Tibial artery (tissue), 4 donors: ENCODE measurements at regions not wholly inside any gene's neighbourhood (a gene's known extent, or its start where the extent isn't known, plus 50 kb on each side); places are given as distances from the start of the nearest gene placed in this dataset.

Experiments
- DNase-seq, 2 donors: peaks; one replicate each; pipeline ENCODE4 v3.0.0-alpha.2; 2019
- H3K27ac ChIP-seq, 2 donors: fragments of 200-600 bp; sonication (generic) in 1 of 2; 1 replicate in 1 of 2; 2 replicates in 1 of 2; pipeline ENCODE4 v1.5.1; 2018 to 2019; ENCODE audit warnings: mild to moderate bottlenecking in 1 of 2
- H3K27me3 ChIP-seq, 2 donors: fragments of 200-600 bp; sonication (generic) in 1 of 2; one replicate each; pipeline versions ENCODE4 v1.5.1 to v1.6.0; 2016 to 2019
- H3K36me3 ChIP-seq, 3 donors: fragments of 200-600 bp; sonication (generic) in 2 of 3; one replicate each; pipeline ENCODE4 v1.5.1; 2016 to 2019; ENCODE audit warnings: mild to moderate bottlenecking in 2 of 3
- H3K4me1 ChIP-seq, 4 donors: fragments of 200-600 bp; sonication (generic) in 2 of 4; 1 replicate in 3 of 4; 2 replicates in 1 of 4; pipeline ENCODE4 v1.5.1; 2016 to 2019
- H3K4me3 ChIP-seq, 2 donors: fragments of 200-600 bp; sonication (generic) in 1 of 2; 1 replicate in 1 of 2; 2 replicates in 1 of 2; pipeline ENCODE4 v1.5.1; 2018 to 2019; ENCODE audit warnings: mild to moderate bottlenecking in 2 of 2
- H3K9me3 ChIP-seq, 3 donors: fragments of 200-600 bp; sonication (generic) in 1 of 3; one replicate each; pipeline ENCODE4 v1.5.1; 2016 to 2019
- CTCF ChIP-seq, 2 experiments: fragments of 200-600 bp in 1 of 2; fragments of 450-650 bp in 1 of 2; IDR thresholded peaks; one replicate each; pipeline ENCODE4 v1.5.1; 2017 to 2019; ENCODE audit warnings: antibody characterized with exemption in 2 of 2, mild to moderate bottlenecking in 1 of 2, moderate library complexity in 1 of 2
- intact Hi-C: fragments of 100-400 bp; cut with DNase I; formaldehyde crosslinking; loops from one replicate; pipeline ENCODE4 v1.15.0; 2023; ENCODE audit warnings: low total_unique reads

GRCh38 chr1:189644970-189645369 is 832.7 kb downstream of the BRINP3 start:
- intact Hi-C loops, result no loop called here
- Histone ChIP-seq H3K4me3 (no peak overlapping the region), H3K9me3 (no peaks in the 10 kb centered on the region), H3K27me3 (no peaks in the 10 kb centered on the region), H3K27ac (no peak overlapping the region), H3K4me1 (no peaks in the 10 kb centered on the region), H3K36me3 (no peaks in the 10 kb centered on the region)
- TF ChIP-seq CTCF (IDR thresholded peaks at IDR 0.05), result no peak
- no peak for DNase-seq

DNA sequence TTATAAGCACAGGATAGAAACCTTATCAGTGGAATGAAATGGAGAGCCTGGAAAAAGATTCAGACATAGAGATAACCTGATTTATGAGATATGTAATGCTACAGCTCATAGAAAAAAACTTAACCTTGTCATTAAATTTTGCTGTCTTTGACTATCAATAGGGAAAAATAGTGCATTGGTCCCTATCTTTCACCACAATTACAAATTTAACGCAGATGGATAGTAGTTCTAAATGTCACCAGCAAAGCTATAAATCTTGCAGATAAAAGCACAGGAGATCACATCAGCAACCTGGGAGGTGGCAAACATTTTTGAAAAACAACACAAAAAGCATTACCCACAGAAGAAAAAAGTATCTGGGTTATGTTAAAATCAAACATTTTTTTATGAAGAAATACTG is 831.6 kb downstream of the BRINP3 start:
- Histone ChIP-seq H3K36me3 (no peaks in the 10 kb centered on the region), H3K9me3 (no peaks in the 10 kb centered on the region), H3K27me3 (no peaks in the 10 kb centered on the region), H3K4me3 (no peak overlapping the region), H3K27ac (no peak overlapping the region), H3K4me1 (no peaks in the 10 kb centered on the region)
- intact Hi-C loops, result no loop called here
- no peak for DNase-seq
- TF ChIP-seq CTCF (IDR thresholded peaks at IDR 0.05), result no peak

DNA sequence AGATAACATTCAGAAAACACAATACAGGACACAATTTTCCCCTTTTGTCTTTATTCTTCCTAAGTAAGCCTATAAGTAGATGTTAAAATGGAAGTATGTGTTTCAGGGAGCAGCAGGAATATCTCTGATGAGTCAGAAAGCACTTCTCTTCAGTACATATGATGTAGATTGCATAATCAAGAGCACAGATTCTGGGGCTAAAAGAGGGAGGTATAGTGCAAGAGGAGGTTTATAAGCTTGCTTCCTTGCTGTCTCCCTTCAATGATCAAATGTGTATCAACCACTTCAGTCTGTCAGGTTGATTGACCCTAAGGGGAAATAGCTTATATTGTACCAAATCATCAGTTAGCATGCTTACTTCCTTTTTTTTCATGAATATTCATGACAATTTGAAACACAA is 822.8 kb downstream of the BRINP3 start:
- TF ChIP-seq CTCF (IDR thresholded peaks at IDR 0.05), result no peak

GRCh38 chr1:189656628-189657530 is 820.8 kb downstream of the BRINP3 start:
- Histone ChIP-seq H3K27ac (no peak overlapping the region), H3K9me3 (no peaks in the 10 kb centered on the region), H3K4me1 (no peaks in the 10 kb centered on the region), H3K27me3 (no peaks in the 10 kb centered on the region), H3K4me3 (no peak overlapping the region), H3K36me3 (no peaks in the 10 kb centered on the region)
- TF ChIP-seq CTCF (IDR thresholded peaks at IDR 0.05), result no peak
- intact Hi-C loops, result no loop called here
- no peak for DNase-seq

More for the DNA sequence above, 822.8 kb downstream of the BRINP3 start:
- no peak overlapping the region for H3K27ac ChIP-seq
- no peak for DNase-seq
- H3K9me3 ChIP-seq, result no peaks in the 10 kb centered on the region
- no peaks in the 10 kb centered on the region for H3K36me3 ChIP-seq
- intact Hi-C loops, result no loop called here
- H3K4me1 ChIP-seq, result no peaks in the 10 kb centered on the region
- H3K4me3 ChIP-seq, result no peak overlapping the region
- no peaks in the 10 kb centered on the region for H3K27me3 ChIP-seq

- intact Hi-C loops, result no loop called here
- no peaks in the 10 kb centered on the region for H3K36me3 ChIP-seq
- no peak for TF ChIP-seq CTCF (IDR thresholded peaks at IDR 0.05)
Observed at GRCh38 chr1:189657715-189658114, 819.9 kb downstream of the BRINP3 start.

More at GRCh38 chr1:189657715-189658114, 819.9 kb downstream of the BRINP3 start:
- Histone ChIP-seq H3K27me3 (no peaks in the 10 kb centered on the region), H3K4me1 (no peaks in the 10 kb centered on the region), H3K27ac (no peak overlapping the region), H3K9me3 (no peaks in the 10 kb centered on the region), H3K4me3 (no peak overlapping the region)
- no peak for DNase-seq
